ENCODE measurements at regions not wholly inside any gene's neighbourhood (a gene's known extent, or its start where the extent isn't known, plus 50 kb on each side); places are given as distances from the start of the nearest gene placed in this dataset.

DNA sequence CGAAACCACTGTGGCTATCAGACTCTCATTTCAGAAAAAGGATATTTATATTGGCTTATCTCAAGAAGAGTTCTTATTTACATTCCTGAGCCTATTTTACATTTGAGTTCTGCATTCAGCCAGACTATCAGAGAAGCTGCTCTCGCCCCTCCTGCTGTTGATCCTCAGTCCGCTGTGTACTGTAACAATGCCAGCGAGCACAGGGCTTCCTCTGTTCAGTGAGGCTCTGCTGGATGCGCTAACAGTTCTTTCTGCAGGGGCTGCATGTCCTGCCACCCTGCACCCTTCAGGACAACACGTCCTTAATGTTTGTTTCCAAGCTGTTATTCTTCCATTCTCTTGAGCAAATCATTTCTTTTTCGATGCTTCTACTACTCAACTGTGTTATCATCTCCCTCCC, 463.7 kb upstream of the SGCG start:
- Histone ChIP-seq H3K27ac (ENCODE audit: poor library complexity, severe bottlenecking) (no peak overlapping the region), H3K36me3 (ENCODE audit: low read depth) (no peaks in the 10 kb centered on the region), H3K4me1 (ENCODE audit: insufficient read depth, poor library complexity, severe bottlenecking) (no peaks in the 10 kb centered on the region), H3K4me3 (ENCODE audit: severe bottlenecking) (no peak overlapping the region), H3K27me3 (ENCODE audit: insufficient read depth, poor library complexity, severe bottlenecking) (no peaks in the 10 kb centered on the region), H3K9me3 (ENCODE audit: severe bottlenecking) (no peaks in the 10 kb centered on the region)
- ATAC-seq (ENCODE audit: low read depth) (no peak), DNase-seq (ENCODE audit: low spot score) (no peak)
- no peak for TF ChIP-seq CTCF (IDR thresholded peaks at IDR 0.05; ENCODE audit: poor library complexity, severe bottlenecking)

GRCh38 chr13:22726726-22727125, 454.1 kb upstream of the SGCG start:
- Histone ChIP-seq H3K36me3 (ENCODE audit: low read depth) (no peaks in the 10 kb centered on the region), H3K27me3 (ENCODE audit: insufficient read depth, poor library complexity, severe bottlenecking) (no peaks in the 10 kb centered on the region), H3K27ac (ENCODE audit: poor library complexity, severe bottlenecking) (no peak overlapping the region), H3K9me3 (ENCODE audit: severe bottlenecking) (no peaks in the 10 kb centered on the region), H3K4me1 (ENCODE audit: insufficient read depth, poor library complexity, severe bottlenecking) (no peaks in the 10 kb centered on the region), H3K4me3 (ENCODE audit: severe bottlenecking) (no peak overlapping the region)
- TF ChIP-seq CTCF (IDR thresholded peaks at IDR 0.05; ENCODE audit: poor library complexity, severe bottlenecking): no peak
- ATAC-seq (ENCODE audit: low read depth): no peak
- no peak for DNase-seq (ENCODE audit: low spot score)

DNA sequence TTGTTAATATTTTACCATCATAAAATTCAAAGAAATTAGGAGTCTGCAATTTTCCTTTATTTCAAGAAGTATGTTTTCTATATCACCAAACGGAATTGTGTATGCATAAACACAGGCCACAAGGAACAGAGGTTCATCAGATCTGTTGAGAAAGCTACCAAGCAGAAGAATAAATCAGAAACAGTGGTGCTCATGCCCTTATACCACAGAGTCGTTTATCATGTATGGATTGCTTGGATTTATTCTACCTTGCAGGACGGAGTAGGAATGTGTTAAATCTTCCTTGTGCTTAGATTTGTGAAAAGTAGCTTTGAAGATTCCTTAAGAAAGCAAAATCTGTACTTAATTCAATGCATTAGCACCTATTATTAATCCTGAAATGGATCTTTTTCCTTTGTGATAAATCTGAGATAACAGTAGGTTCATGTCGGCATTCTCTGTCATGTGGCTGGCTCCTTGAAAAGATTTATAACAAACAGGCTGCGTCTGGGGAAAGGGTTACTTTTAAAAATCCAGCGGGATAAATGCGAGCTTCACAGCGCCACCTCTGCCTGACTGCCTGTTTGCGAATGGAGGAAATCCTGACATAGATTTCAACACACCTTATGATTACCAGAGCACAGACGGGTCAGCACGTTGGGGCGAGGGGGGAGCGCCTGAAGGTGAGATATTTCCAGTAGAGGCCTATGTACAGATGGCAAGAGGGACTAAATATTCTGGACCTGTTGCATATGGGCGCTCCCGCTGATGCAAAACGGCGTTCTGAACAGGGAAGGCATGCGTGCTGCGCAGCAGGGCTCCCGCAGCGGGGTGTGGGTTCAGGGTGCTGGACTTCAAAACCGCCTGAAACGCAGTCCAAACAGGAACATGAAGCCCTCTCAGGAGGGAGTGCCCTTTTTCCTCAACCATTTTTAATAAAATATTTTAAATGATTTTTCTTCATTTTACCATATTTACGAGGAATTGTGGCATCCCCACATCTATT, 445.5 kb upstream of the SGCG start:
- Histone ChIP-seq H3K27me3 (ENCODE audit: insufficient read depth, poor library complexity, severe bottlenecking) (peaks cover 4% of the 10 kb centered on the region), H3K36me3 (ENCODE audit: low read depth) (no peaks in the 10 kb centered on the region), H3K9me3 (ENCODE audit: severe bottlenecking) (no peaks in the 10 kb centered on the region), H3K4me1 (ENCODE audit: insufficient read depth, poor library complexity, severe bottlenecking) (no peaks in the 10 kb centered on the region), H3K27ac (ENCODE audit: poor library complexity, severe bottlenecking) (no peak overlapping the region), H3K4me3 (ENCODE audit: severe bottlenecking) (no peak overlapping the region)
- DNase-seq (ENCODE audit: low spot score) (no peak), ATAC-seq (ENCODE audit: low read depth) (no peak)
- no peak for TF ChIP-seq CTCF (IDR thresholded peaks at IDR 0.05; ENCODE audit: poor library complexity, severe bottlenecking)

GRCh38 chr13:22736084-22736767, 444.6 kb upstream of the SGCG start:
- no peak overlapping the region for H3K4me3 ChIP-seq (ENCODE audit: severe bottlenecking)
- H3K36me3 ChIP-seq (ENCODE audit: low read depth): no peaks in the 10 kb centered on the region
- DNase-seq (ENCODE audit: low spot score) (no peak), ATAC-seq (ENCODE audit: low read depth) (no peak)
- H3K27me3 ChIP-seq (ENCODE audit: insufficient read depth, poor library complexity, severe bottlenecking): peaks cover 4% of the 10 kb centered on the region
- H3K27ac ChIP-seq (ENCODE audit: poor library complexity, severe bottlenecking): no peak overlapping the region
- no peak for TF ChIP-seq CTCF (IDR thresholded peaks at IDR 0.05; ENCODE audit: poor library complexity, severe bottlenecking)
- no peaks in the 10 kb centered on the region for H3K4me1 ChIP-seq (ENCODE audit: insufficient read depth, poor library complexity, severe bottlenecking)
- no peaks in the 10 kb centered on the region for H3K9me3 ChIP-seq (ENCODE audit: severe bottlenecking)
